ENCODE measurements at regions not wholly inside any gene's neighbourhood (a gene's known extent, or its start where the extent isn't known, plus 50 kb on each side); places are given as distances from the start of the nearest gene placed in this dataset.

- Mint-ChIP-seq H3K27ac (ENCODE audit: unreplicated experiment) (no peak overlapping the region), H3K9me3 (peaks cover 2% of the 10 kb centered on the region), H3K4me3 (no peak overlapping the region), H3K4me1 (peaks cover 12% of the 10 kb centered on the region), H3K27me3 (ENCODE audit: low read depth) (no peaks in the 10 kb centered on the region), H3K36me3 (ENCODE audit: low read depth) (no peaks in the 10 kb centered on the region)
- no peak for TF ChIP-seq CTCF (conservative IDR thresholded peaks at IDR 0.05)
- no peak for DNase-seq (ENCODE audit: low read depth, low spot score)
These were observed 497.5 kb upstream of the IGFBP7 start for GRCh38 chr4:57607566-57608180.

GRCh38 chr4:57605376-57605775, 495.2 kb upstream of the IGFBP7 start:
- TF ChIP-seq CTCF (conservative IDR thresholded peaks at IDR 0.05), result peak; percentile 30
- Mint-ChIP-seq H3K27ac (ENCODE audit: unreplicated experiment) (no peak overlapping the region), H3K27me3 (ENCODE audit: low read depth) (no peaks in the 10 kb centered on the region), H3K4me1 (peaks cover 12% of the 10 kb centered on the region), H3K9me3 (peaks cover 2% of the 10 kb centered on the region), H3K36me3 (ENCODE audit: low read depth) (no peaks in the 10 kb centered on the region), H3K4me3 (no peak overlapping the region)
- no peak for DNase-seq (ENCODE audit: low read depth, low spot score)

DNA sequence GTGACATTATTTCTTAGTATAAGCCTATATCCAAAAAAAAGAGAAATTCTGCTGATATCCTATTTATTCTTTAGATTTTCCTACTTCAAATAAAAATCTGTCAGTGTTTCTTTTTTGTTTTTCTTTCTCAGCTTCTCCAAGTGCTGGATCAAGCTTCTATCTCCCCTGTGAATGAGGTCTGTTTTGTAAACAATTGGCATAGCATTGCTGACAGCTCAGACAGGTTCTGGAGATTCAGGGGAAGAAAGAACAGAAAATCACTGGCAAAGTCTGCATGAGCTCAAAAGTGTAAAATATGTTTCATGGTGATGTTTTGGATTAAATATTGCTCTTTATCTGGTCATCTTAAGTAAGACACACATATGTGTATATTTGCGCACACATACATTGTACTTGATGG, 492.0 kb upstream of the IGFBP7 start:
- no peak overlapping the region for H3K27ac Mint-ChIP-seq (ENCODE audit: unreplicated experiment)
- TF ChIP-seq CTCF (conservative IDR thresholded peaks at IDR 0.05), result no peak
- no peak for DNase-seq (ENCODE audit: low read depth, low spot score)
- no peaks in the 10 kb centered on the region for H3K27me3 Mint-ChIP-seq (ENCODE audit: low read depth)
- H3K4me3 Mint-ChIP-seq, result no peak overlapping the region
- peaks cover 4% of the 10 kb centered on the region for H3K4me1 Mint-ChIP-seq
- no peaks in the 10 kb centered on the region for H3K36me3 Mint-ChIP-seq (ENCODE audit: low read depth)
- peaks cover 2% of the 10 kb centered on the region for H3K9me3 Mint-ChIP-seq

DNA sequence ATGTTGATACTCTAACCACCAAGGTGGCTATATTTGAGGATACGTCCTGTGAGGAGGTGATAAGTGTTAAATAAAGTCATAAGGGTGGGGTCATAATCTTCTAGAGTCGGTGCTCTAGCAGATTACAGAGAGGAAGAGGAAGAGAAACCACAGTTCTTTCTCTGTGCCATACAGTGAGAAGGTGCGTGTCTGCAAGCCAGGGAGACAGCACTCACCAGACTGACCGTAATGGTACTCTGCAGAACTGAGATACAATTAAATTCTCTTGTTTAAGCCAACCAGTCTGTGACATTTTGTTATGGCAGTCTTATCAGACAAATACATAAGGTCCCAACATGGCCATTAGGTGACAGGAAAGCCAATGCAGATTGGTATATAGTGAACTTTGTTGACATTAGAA, 480.9 kb upstream of the IGFBP7 start:
- no peaks in the 10 kb centered on the region for H3K4me1 Mint-ChIP-seq
- no peak for DNase-seq (ENCODE audit: low read depth, low spot score)
- no peaks in the 10 kb centered on the region for H3K36me3 Mint-ChIP-seq (ENCODE audit: low read depth)
- no peak overlapping the region for H3K27ac Mint-ChIP-seq (ENCODE audit: unreplicated experiment)
- no peak overlapping the region for H3K4me3 Mint-ChIP-seq
- TF ChIP-seq CTCF (conservative IDR thresholded peaks at IDR 0.05), result no peak
- H3K9me3 Mint-ChIP-seq, result no peaks in the 10 kb centered on the region
- no peaks in the 10 kb centered on the region for H3K27me3 Mint-ChIP-seq (ENCODE audit: low read depth)

DNA sequence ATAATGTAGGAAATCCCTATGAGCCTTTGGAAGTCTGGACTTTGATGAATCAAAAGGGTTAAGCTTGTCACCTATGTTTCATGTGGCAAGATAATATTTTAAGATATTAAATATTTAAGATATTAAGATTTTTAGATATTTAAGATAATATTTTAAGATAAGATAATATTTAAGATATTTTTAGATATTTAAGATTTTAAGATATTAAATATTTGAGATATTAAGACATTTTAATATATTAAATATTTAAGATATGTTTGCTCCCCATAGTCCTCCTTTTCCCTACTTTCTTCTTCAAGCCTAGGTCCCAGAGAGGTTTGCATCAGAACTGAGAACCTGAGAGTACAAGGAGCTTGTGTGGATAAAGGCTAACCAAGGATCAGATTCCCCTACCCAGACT, 478.4 kb upstream of the IGFBP7 start:
- Mint-ChIP-seq H3K27me3 (ENCODE audit: low read depth) (no peaks in the 10 kb centered on the region), H3K27ac (ENCODE audit: unreplicated experiment) (no peak overlapping the region), H3K9me3 (peaks cover 4% of the 10 kb centered on the region), H3K4me3 (no peak overlapping the region), H3K4me1 (no peaks in the 10 kb centered on the region), H3K36me3 (ENCODE audit: low read depth) (no peaks in the 10 kb centered on the region)
- TF ChIP-seq CTCF (conservative IDR thresholded peaks at IDR 0.05), result no peak
- no peak for DNase-seq (ENCODE audit: low read depth, low spot score)

All from neural crest cell (in vitro differentiated cells).